ENCODE measurements at regions not wholly inside any gene's neighbourhood (a gene's known extent, or its start where the extent isn't known, plus 50 kb on each side); places are given as distances from the start of the nearest gene placed in this dataset.

- no peaks in the 10 kb centered on the region for H3K36me3 Mint-ChIP-seq
- H3K27me3 Mint-ChIP-seq = no peaks in the 10 kb centered on the region
- H3K4me1 ChIP-seq (ENCODE audit: control insufficient read depth in 1 of 2, extremely low read depth in 1 of 2, insufficient read depth in 2 of 2, low read length in 2 of 2) = no peaks in the 10 kb centered on the region
- H3K9me3 ChIP-seq = no peaks in the 10 kb centered on the region
- CTCF ChIA-PET = no interaction called here
- no peaks in the 10 kb centered on the region for H3K4me1 Mint-ChIP-seq
- H3K4me3 ChIP-seq (ENCODE audit: control insufficient read depth in 1 of 2, extremely low read depth in 1 of 2, low read length in 1 of 2) = no peak overlapping the region
- POLR2A ChIA-PET = interaction anchor here in 1 of 2 donors (0.6 kb wide), 1 partner anchor 42 kb away, joined by 3 read pairs; no protein-coding TSS in a partner anchor
- peaks cover 0 to 2% of the 10 kb centered on the region in 2 experiments for H3K27me3 ChIP-seq (replicated peaks in 1 of 2; ENCODE audit: control insufficient read depth in 2 of 2, extremely low read depth in 1 of 2, insufficient read depth in 2 of 2, low read length in 1 of 2)
- no peaks in the 10 kb centered on the region for H3K36me3 ChIP-seq (ENCODE audit: control insufficient read depth in 2 of 2, extremely low read depth in 1 of 2, insufficient read depth in 1 of 2, low read length in 1 of 2)
- WGBS (ENCODE audit: insufficient coverage) = no CpG with 5 or more reads among the region's 3 CpGs
- no peak for DNase-seq
- H3K27ac Mint-ChIP-seq = no peak overlapping the region
- no peak overlapping the region for H3K4me3 Mint-ChIP-seq
- ATAC-seq (replicated peaks in 1 of 4) = no peak
- no peak overlapping the region for H3K27ac ChIP-seq (ENCODE audit: low read length)
- H3K9me3 Mint-ChIP-seq = peaks cover 2 to 7% (median 7%) of the 10 kb centered on the region in 3 donors
Observed at GRCh38 chr2:6089474-6089873, 397.3 kb downstream of the SOX11 start.

GRCh38 chr2:6103372-6103771 is 411.2 kb downstream of the SOX11 start:
- Mint-ChIP-seq H3K9me3 (peaks cover 0 to 15% (median 0%) of the 10 kb centered on the region in 3 donors), H3K4me1 (no peaks in the 10 kb centered on the region), H3K27me3 (no peaks in the 10 kb centered on the region), H3K27ac (no peak overlapping the region), H3K36me3 (no peaks in the 10 kb centered on the region), H3K4me3 (no peak overlapping the region)
- no peak for DNase-seq
- Histone ChIP-seq H3K4me3 (ENCODE audit: control insufficient read depth in 1 of 2, extremely low read depth in 1 of 2, low read length in 1 of 2) (no peak overlapping the region), H3K27ac (ENCODE audit: low read length) (no peak overlapping the region), H3K9me3 (no peaks in the 10 kb centered on the region), H3K27me3 (replicated peaks in 1 of 2; ENCODE audit: control insufficient read depth in 2 of 2, extremely low read depth in 1 of 2, insufficient read depth in 2 of 2, low read length in 1 of 2) (no peaks in the 10 kb centered on the region), H3K36me3 (ENCODE audit: control insufficient read depth in 2 of 2, extremely low read depth in 1 of 2, insufficient read depth in 1 of 2, low read length in 1 of 2) (no peaks in the 10 kb centered on the region), H3K4me1 (ENCODE audit: control insufficient read depth in 1 of 2, extremely low read depth in 1 of 2, insufficient read depth in 2 of 2, low read length in 2 of 2) (no peaks in the 10 kb centered on the region)
- ChIA-PET POLR2A (interaction anchor here (0.6 to 0.7 kb wide), 2 partner anchors 25 to 915 kb away, joined by 3 to 4 read pairs; no protein-coding TSS in a partner anchor), CTCF (interaction anchor here in 1 of 2 donors (0.7 kb wide), 1 partner anchor 347 kb away, joined by 3 read pairs; no protein-coding TSS in a partner anchor)
- no CpG with 5 or more reads among the region's 3 CpGs for WGBS (ENCODE audit: insufficient coverage)
- ATAC-seq (replicated peaks in 1 of 4) = no peak

- H3K27ac Mint-ChIP-seq = no peak overlapping the region
- no peaks in the 10 kb centered on the region for H3K27me3 Mint-ChIP-seq
- ChIA-PET POLR2A (interaction anchor here (0.6 to 0.7 kb wide), 2 partner anchors 26 to 915 kb away, joined by 3 to 4 read pairs; no protein-coding TSS in a partner anchor), CTCF (interaction anchor here in 1 of 2 donors (0.7 kb wide), 1 partner anchor 348 kb away, joined by 3 read pairs; no protein-coding TSS in a partner anchor)
- Histone ChIP-seq H3K36me3 (ENCODE audit: control insufficient read depth in 2 of 2, extremely low read depth in 1 of 2, insufficient read depth in 1 of 2, low read length in 1 of 2) (no peaks in the 10 kb centered on the region), H3K9me3 (no peaks in the 10 kb centered on the region), H3K4me3 (ENCODE audit: control insufficient read depth in 1 of 2, extremely low read depth in 1 of 2, low read length in 1 of 2) (no peak overlapping the region), H3K27ac (ENCODE audit: low read length) (no peak overlapping the region), H3K27me3 (replicated peaks in 1 of 2; ENCODE audit: control insufficient read depth in 2 of 2, extremely low read depth in 1 of 2, insufficient read depth in 2 of 2, low read length in 1 of 2) (no peaks in the 10 kb centered on the region), H3K4me1 (ENCODE audit: control insufficient read depth in 1 of 2, extremely low read depth in 1 of 2, insufficient read depth in 2 of 2, low read length in 2 of 2) (no peaks in the 10 kb centered on the region)
- no peaks in the 10 kb centered on the region for H3K4me1 Mint-ChIP-seq
- H3K4me3 Mint-ChIP-seq = no peak overlapping the region
- no peak for DNase-seq
- H3K9me3 Mint-ChIP-seq = peaks cover under 1 to 15% (median under 1%) of the 10 kb centered on the region in 3 donors
- no peaks in the 10 kb centered on the region for H3K36me3 Mint-ChIP-seq
- 74% methylated on average over 3 of the region's 3 CpGs for WGBS (ENCODE audit: insufficient coverage)
- no peak for ATAC-seq (replicated peaks in 1 of 4)
Observed at GRCh38 chr2:6103949-6104348, 411.8 kb downstream of the SOX11 start.

GRCh38 chr2:6107290-6107689 is 415.1 kb downstream of the SOX11 start:
- Histone ChIP-seq H3K4me1 (ENCODE audit: control insufficient read depth in 1 of 2, extremely low read depth in 1 of 2, insufficient read depth in 2 of 2, low read length in 2 of 2) (no peaks in the 10 kb centered on the region), H3K9me3 (no peaks in the 10 kb centered on the region), H3K36me3 (ENCODE audit: control insufficient read depth in 2 of 2, extremely low read depth in 1 of 2, insufficient read depth in 1 of 2, low read length in 1 of 2) (no peaks in the 10 kb centered on the region), H3K27ac (ENCODE audit: low read length) (no peak overlapping the region), H3K4me3 (ENCODE audit: control insufficient read depth in 1 of 2, extremely low read depth in 1 of 2, low read length in 1 of 2) (no peak overlapping the region), H3K27me3 (replicated peaks in 1 of 2; ENCODE audit: control insufficient read depth in 2 of 2, extremely low read depth in 1 of 2, insufficient read depth in 2 of 2, low read length in 1 of 2) (no peaks in the 10 kb centered on the region)
- Mint-ChIP-seq H3K9me3 (peaks cover 3 to 7% (median 5%) of the 10 kb centered on the region in 3 donors), H3K36me3 (no peaks in the 10 kb centered on the region), H3K27me3 (no peaks in the 10 kb centered on the region), H3K4me1 (no peaks in the 10 kb centered on the region), H3K4me3 (no peak overlapping the region), H3K27ac (no peak overlapping the region)
- ChIA-PET CTCF (no interaction called here), POLR2A (no interaction called here)
- WGBS (ENCODE audit: insufficient coverage) = 67% methylated on average over 1 of the region's 4 CpGs
- no peak for ATAC-seq (replicated peaks in 1 of 4)
- DNase-seq = no peak

- no CpG with 5 or more reads among the region's 1 CpG for WGBS (ENCODE audit: insufficient coverage)
- Histone ChIP-seq H3K4me3 (ENCODE audit: control insufficient read depth in 1 of 2, extremely low read depth in 1 of 2, low read length in 1 of 2) (no peak overlapping the region), H3K4me1 (ENCODE audit: control insufficient read depth in 1 of 2, extremely low read depth in 1 of 2, insufficient read depth in 2 of 2, low read length in 2 of 2) (no peaks in the 10 kb centered on the region), H3K36me3 (ENCODE audit: control insufficient read depth in 2 of 2, extremely low read depth in 1 of 2, insufficient read depth in 1 of 2, low read length in 1 of 2) (no peaks in the 10 kb centered on the region), H3K27ac (ENCODE audit: low read length) (no peak overlapping the region), H3K9me3 (no peaks in the 10 kb centered on the region), H3K27me3 (replicated peaks in 1 of 2; ENCODE audit: control insufficient read depth in 2 of 2, extremely low read depth in 1 of 2, insufficient read depth in 2 of 2, low read length in 1 of 2) (no peaks in the 10 kb centered on the region)
- H3K9me3 Mint-ChIP-seq = peaks cover 0 to 8% (median 6%) of the 10 kb centered on the region in 3 donors
- no peaks in the 10 kb centered on the region for H3K27me3 Mint-ChIP-seq
- H3K36me3 Mint-ChIP-seq = no peaks in the 10 kb centered on the region
- H3K4me3 Mint-ChIP-seq = no peak overlapping the region
- H3K4me1 Mint-ChIP-seq = no peaks in the 10 kb centered on the region
- ATAC-seq (replicated peaks in 1 of 4) = no peak
- no peak for DNase-seq
- ChIA-PET POLR2A (no interaction called here), CTCF (no interaction called here)
- no peak overlapping the region for H3K27ac Mint-ChIP-seq
Observed at GRCh38 chr2:6109831-6110230, 417.6 kb downstream of the SOX11 start.

- Histone ChIP-seq H3K9me3 (no peaks in the 10 kb centered on the region), H3K27me3 (replicated peaks in 1 of 2; ENCODE audit: control insufficient read depth in 2 of 2, extremely low read depth in 1 of 2, insufficient read depth in 2 of 2, low read length in 1 of 2) (no peaks in the 10 kb centered on the region), H3K27ac (ENCODE audit: low read length) (no peak overlapping the region), H3K36me3 (ENCODE audit: control insufficient read depth in 2 of 2, extremely low read depth in 1 of 2, insufficient read depth in 1 of 2, low read length in 1 of 2) (no peaks in the 10 kb centered on the region), H3K4me3 (ENCODE audit: control insufficient read depth in 1 of 2, extremely low read depth in 1 of 2, low read length in 1 of 2) (no peak overlapping the region), H3K4me1 (ENCODE audit: control insufficient read depth in 1 of 2, extremely low read depth in 1 of 2, insufficient read depth in 2 of 2, low read length in 2 of 2) (no peaks in the 10 kb centered on the region)
- no peaks in the 10 kb centered on the region for H3K27me3 Mint-ChIP-seq
- no CpG with 5 or more reads among the region's 2 CpGs for WGBS (ENCODE audit: insufficient coverage)
- H3K27ac Mint-ChIP-seq = no peak overlapping the region
- no peaks in the 10 kb centered on the region for H3K36me3 Mint-ChIP-seq
- no peak overlapping the region for H3K4me3 Mint-ChIP-seq
- ChIA-PET POLR2A (no interaction called here), CTCF (no interaction called here)
- DNase-seq (no peak), ATAC-seq (replicated peaks in 1 of 4) (no peak)
- H3K4me1 Mint-ChIP-seq = no peaks in the 10 kb centered on the region
- H3K9me3 Mint-ChIP-seq = peaks cover 0 to 8% (median 6%) of the 10 kb centered on the region in 3 donors
Observed at GRCh38 chr2:6111781-6112261, 419.6 kb downstream of the SOX11 start.

- DNase-seq (no peak), ATAC-seq (replicated peaks in 1 of 4) (no peak)
- H3K27me3 Mint-ChIP-seq = peaks cover 0 to 3% of the 10 kb centered on the region in 2 donors
- Histone ChIP-seq H3K4me1 (ENCODE audit: control insufficient read depth in 1 of 2, extremely low read depth in 1 of 2, insufficient read depth in 2 of 2, low read length in 2 of 2) (no peaks in the 10 kb centered on the region), H3K9me3 (no peaks in the 10 kb centered on the region), H3K27me3 (replicated peaks in 1 of 2; ENCODE audit: control insufficient read depth in 2 of 2, extremely low read depth in 1 of 2, insufficient read depth in 2 of 2, low read length in 1 of 2) (no peaks in the 10 kb centered on the region), H3K36me3 (ENCODE audit: control insufficient read depth in 2 of 2, extremely low read depth in 1 of 2, insufficient read depth in 1 of 2, low read length in 1 of 2) (no peaks in the 10 kb centered on the region), H3K27ac (ENCODE audit: low read length) (no peak overlapping the region), H3K4me3 (ENCODE audit: control insufficient read depth in 1 of 2, extremely low read depth in 1 of 2, low read length in 1 of 2) (no peak overlapping the region)
- peaks cover 1 to 12% (median 10%) of the 10 kb centered on the region in 3 donors for H3K9me3 Mint-ChIP-seq
- ChIA-PET POLR2A (no interaction called here), CTCF (no interaction called here)
- H3K36me3 Mint-ChIP-seq = no peaks in the 10 kb centered on the region
- no peak overlapping the region for H3K27ac Mint-ChIP-seq
- WGBS (ENCODE audit: insufficient coverage) = no CpG with 5 or more reads among the region's 4 CpGs
- H3K4me3 Mint-ChIP-seq = no peak overlapping the region
- no peaks in the 10 kb centered on the region for H3K4me1 Mint-ChIP-seq
Observed at GRCh38 chr2:6113786-6114185, 421.6 kb downstream of the SOX11 start.
